ENCODE measurements at regions not wholly inside any gene's neighbourhood (a gene's known extent, or its start where the extent isn't known, plus 50 kb on each side); places are given as distances from the start of the nearest gene placed in this dataset.

- no peak for TF ChIP-seq CTCF (IDR thresholded peaks at IDR 0.05)
- no peak for TF ChIP-seq POLR2AphosphoS5 (IDR thresholded peaks at IDR 0.05; ENCODE audit: low read depth, low read length)
- TF ChIP-seq SIN3A (IDR thresholded peaks at IDR 0.05; ENCODE audit: borderline replicate concordance, insufficient read depth, low read depth, low read length): no peak
- no peak for TF ChIP-seq REST (IDR thresholded peaks at IDR 0.05; ENCODE audit: insufficient read depth in 1 of 2, low read depth in 2 of 2, low read length in 1 of 2)
Observed at GRCh38 chr2:59171019-59171418, 929.9 kb upstream of the FANCL start.
